ENCODE measurements at regions not wholly inside any gene's neighbourhood (a gene's known extent, or its start where the extent isn't known, plus 50 kb on each side); places are given as distances from the start of the nearest gene placed in this dataset.

GRCh38 chr9:108642871-108643270, 212.9 kb downstream of the ACTL7B start:
- Histone ChIP-seq H3K9me3 (no peaks in the 10 kb centered on the region), H3K4me1 (no peaks in the 10 kb centered on the region), H3K36me3 (ENCODE audit: insufficient read depth in 1 of 2, low read depth in 1 of 2) (no peaks in the 10 kb centered on the region), H3K27ac (no peak overlapping the region), H3K27me3 (ENCODE audit: insufficient read depth in 3 of 3, low read length in 2 of 3) (no peaks in the 10 kb centered on the region), H3K4me3 (no peak overlapping the region)
- WGBS, 3 donors = 85 to 91% (median 90%) methylated on average over 3 of the region's 3 CpGs
- intact Hi-C loops (cut with DNase I) = no loop called here
- DNase-seq (no peak), ATAC-seq (no peak)
- TF ChIP-seq CTCF (IDR thresholded peaks at IDR 0.05) = no peak

GRCh38 chr9:108640230-108640629, 215.6 kb downstream of the ACTL7B start:
- Histone ChIP-seq H3K4me3 (no peak overlapping the region), H3K27ac (no peak overlapping the region), H3K9me3 (no peaks in the 10 kb centered on the region), H3K27me3 (ENCODE audit: insufficient read depth in 3 of 3, low read length in 2 of 3) (no peaks in the 10 kb centered on the region), H3K4me1 (no peaks in the 10 kb centered on the region), H3K36me3 (ENCODE audit: insufficient read depth in 1 of 2, low read depth in 1 of 2) (no peaks in the 10 kb centered on the region)
- ATAC-seq (no peak), DNase-seq (no peak)
- no peak for TF ChIP-seq CTCF (IDR thresholded peaks at IDR 0.05)
- intact Hi-C loops (cut with DNase I) = no loop called here
- 96 to 100% (median 97%) methylated on average over 1 of the region's 1 CpG for WGBS, 3 donors

GRCh38 chr9:108639696-108640095, 216.1 kb downstream of the ACTL7B start:
- WGBS, 3 donors = 60 to 80% (median 63%) methylated on average over 3 of the region's 3 CpGs
- no peak for TF ChIP-seq CTCF (IDR thresholded peaks at IDR 0.05)
- Histone ChIP-seq H3K27me3 (ENCODE audit: insufficient read depth in 3 of 3, low read length in 2 of 3) (no peaks in the 10 kb centered on the region), H3K4me3 (no peak overlapping the region), H3K27ac (no peak overlapping the region), H3K4me1 (no peaks in the 10 kb centered on the region), H3K36me3 (ENCODE audit: insufficient read depth in 1 of 2, low read depth in 1 of 2) (no peaks in the 10 kb centered on the region), H3K9me3 (no peaks in the 10 kb centered on the region)
- intact Hi-C loops (cut with DNase I) = no loop called here
- DNase-seq = no peak
- ATAC-seq = no peak

GRCh38 chr9:108639091-108639490, 216.7 kb downstream of the ACTL7B start:
- no peak for TF ChIP-seq CTCF (IDR thresholded peaks at IDR 0.05)
- WGBS, 3 donors = 87 to 90% (median 89%) methylated on average over 5 of the region's 5 CpGs
- ATAC-seq = no peak
- Histone ChIP-seq H3K4me3 (no peak overlapping the region), H3K9me3 (no peaks in the 10 kb centered on the region), H3K27me3 (ENCODE audit: insufficient read depth in 3 of 3, low read length in 2 of 3) (no peaks in the 10 kb centered on the region), H3K27ac (no peak overlapping the region), H3K36me3 (ENCODE audit: insufficient read depth in 1 of 2, low read depth in 1 of 2) (no peaks in the 10 kb centered on the region), H3K4me1 (no peaks in the 10 kb centered on the region)
- DNase-seq = no peak
- intact Hi-C loops (cut with DNase I) = no loop called here

GRCh38 chr9:108637340-108637739, 218.4 kb downstream of the ACTL7B start:
- no peaks in the 10 kb centered on the region for H3K27me3 ChIP-seq (ENCODE audit: insufficient read depth in 3 of 3, low read length in 2 of 3)
- TF ChIP-seq CTCF (IDR thresholded peaks at IDR 0.05) = no peak
- no peak for ATAC-seq
- H3K36me3 ChIP-seq (ENCODE audit: insufficient read depth in 1 of 2, low read depth in 1 of 2) = no peaks in the 10 kb centered on the region
- no peak for DNase-seq
- H3K4me1 ChIP-seq = no peaks in the 10 kb centered on the region
- 71 to 72% (median 71%) methylated on average over 6 of the region's 6 CpGs for WGBS, 3 donors
- no peaks in the 10 kb centered on the region for H3K9me3 ChIP-seq
- H3K4me3 ChIP-seq = no peak overlapping the region
- intact Hi-C loops (cut with DNase I) = no loop called here
- H3K27ac ChIP-seq = no peak overlapping the region
